Uterus (tissue), 3 donors: ENCODE measurements at regions not wholly inside any gene's neighbourhood (a gene's known extent, or its start where the extent isn't known, plus 50 kb on each side); places are given as distances from the start of the nearest gene placed in this dataset.
A peak's percentile ranks its signal among the peaks of the same experiment; 100 is the strongest.
"Not testable (repeated sequence)": the region's sequence is repeated elsewhere in the genome, so short reads cannot be mapped to it uniquely, and the experiment has no call there.

Experiments used
- DNase-seq, 2 donors: peaks; one replicate each; pipeline ENCODE4 v3.0.0-alpha.2; 2019 to 2020
- H3K27ac ChIP-seq, 2 donors: fragments of 200-600 bp; sonication (generic); 1 replicate in 1 of 2; 2 replicates in 1 of 2; pipeline ENCODE4 v1.5.1; 2016 to 2018
- H3K27me3 ChIP-seq, 2 donors: fragments of 200-600 bp; sonication (generic); one replicate each; pipeline ENCODE4 v1.5.1; 2018 to 2019; ENCODE audit warnings: control low read depth in 1 of 2
- H3K36me3 ChIP-seq, 2 donors: fragments of 200-600 bp; sonication (generic); one replicate each; pipeline ENCODE4 v1.5.1; 2019; ENCODE audit warnings: control low read depth in 1 of 2
- H3K4me1 ChIP-seq, 2 donors: fragments of 200-600 bp; sonication (generic); one replicate each; pipeline ENCODE4 v1.5.1; 2018 to 2019; ENCODE audit warnings: control low read depth in 1 of 2
- H3K4me3 ChIP-seq, 2 donors: fragments of 200-600 bp; sonication (generic); 1 replicate in 1 of 2; 2 replicates in 1 of 2; pipeline ENCODE4 v1.5.1; 2018 to 2019; ENCODE audit warnings: mild to moderate bottlenecking in 1 of 2
- H3K9me3 ChIP-seq, 2 donors: fragments of 200-600 bp; sonication (generic); one replicate each; pipeline ENCODE4 v1.5.1; 2019; ENCODE audit warnings: control low read depth in 1 of 2
- POLR2A ChIP-seq, 2 donors: fragments of 450-650 bp; IDR thresholded peaks; one replicate each; pipeline ENCODE4 v1.6.1; 2016; ENCODE audit warnings: antibody characterized with exemption in 2 of 2, mild to moderate bottlenecking in 1 of 2, moderate library complexity in 1 of 2
- intact Hi-C: fragments of 100-400 bp; cut with DNase I; formaldehyde crosslinking; loops from one replicate; pipeline ENCODE4 v1.15.1; 2023; ENCODE audit warnings: low total_unique reads
- TF ChIP-seq, protein P1 (sequence below), 4 experiments: fragments of 200-600 bp in 2 of 4; fragments of 450-650 bp in 2 of 4; sonication (generic) in 2 of 4; IDR thresholded peaks; one replicate each; pipeline ENCODE4 v1.5.1; 2016 to 2019; ENCODE audit warnings: antibody characterized with exemption in 4 of 4, mild to moderate bottlenecking in 2 of 4, moderate library complexity in 1 of 4
- donor health status: DM: yes; HTN: yes; CAD: no.

DNA sequence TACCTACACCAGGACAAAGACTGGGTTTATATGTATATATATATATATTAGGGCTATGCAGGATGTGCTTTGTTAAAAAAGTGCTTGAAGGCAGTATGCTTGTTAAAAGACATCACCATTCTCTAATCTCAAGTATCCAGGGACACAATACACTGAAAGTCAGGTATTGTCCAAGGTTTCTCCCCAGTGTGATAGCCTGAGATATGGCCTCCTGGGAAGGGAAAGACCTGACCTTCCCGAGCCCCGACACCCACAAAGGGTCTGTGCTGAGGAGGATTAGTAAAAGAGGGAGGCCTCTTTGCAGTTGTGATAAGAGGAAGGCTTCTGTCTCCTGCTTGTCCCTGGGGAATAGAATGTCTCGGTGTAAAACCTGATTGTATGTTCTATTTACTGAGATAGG lies 156.9 kb downstream of the GPX5 start:
- no peak for TF ChIP-seq POLR2A (IDR thresholded peaks at IDR 0.05)
- TF ChIP-seq, protein P1, sequence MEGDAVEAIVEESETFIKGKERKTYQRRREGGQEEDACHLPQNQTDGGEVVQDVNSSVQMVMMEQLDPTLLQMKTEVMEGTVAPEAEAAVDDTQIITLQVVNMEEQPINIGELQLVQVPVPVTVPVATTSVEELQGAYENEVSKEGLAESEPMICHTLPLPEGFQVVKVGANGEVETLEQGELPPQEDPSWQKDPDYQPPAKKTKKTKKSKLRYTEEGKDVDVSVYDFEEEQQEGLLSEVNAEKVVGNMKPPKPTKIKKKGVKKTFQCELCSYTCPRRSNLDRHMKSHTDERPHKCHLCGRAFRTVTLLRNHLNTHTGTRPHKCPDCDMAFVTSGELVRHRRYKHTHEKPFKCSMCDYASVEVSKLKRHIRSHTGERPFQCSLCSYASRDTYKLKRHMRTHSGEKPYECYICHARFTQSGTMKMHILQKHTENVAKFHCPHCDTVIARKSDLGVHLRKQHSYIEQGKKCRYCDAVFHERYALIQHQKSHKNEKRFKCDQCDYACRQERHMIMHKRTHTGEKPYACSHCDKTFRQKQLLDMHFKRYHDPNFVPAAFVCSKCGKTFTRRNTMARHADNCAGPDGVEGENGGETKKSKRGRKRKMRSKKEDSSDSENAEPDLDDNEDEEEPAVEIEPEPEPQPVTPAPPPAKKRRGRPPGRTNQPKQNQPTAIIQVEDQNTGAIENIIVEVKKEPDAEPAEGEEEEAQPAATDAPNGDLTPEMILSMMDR (IDR thresholded peaks at IDR 0.05): no peak
- Histone ChIP-seq H3K4me3 (no peak overlapping the region), H3K9me3 (no peaks in the 10 kb centered on the region), H3K27ac (no peak overlapping the region), H3K27me3 (peaks cover 0 to 10% of the 10 kb centered on the region in 2 donors), H3K4me1 (no peaks in the 10 kb centered on the region), H3K36me3 (no peaks in the 10 kb centered on the region)
- no peak for DNase-seq
- intact Hi-C loops: no loop called here

DNA sequence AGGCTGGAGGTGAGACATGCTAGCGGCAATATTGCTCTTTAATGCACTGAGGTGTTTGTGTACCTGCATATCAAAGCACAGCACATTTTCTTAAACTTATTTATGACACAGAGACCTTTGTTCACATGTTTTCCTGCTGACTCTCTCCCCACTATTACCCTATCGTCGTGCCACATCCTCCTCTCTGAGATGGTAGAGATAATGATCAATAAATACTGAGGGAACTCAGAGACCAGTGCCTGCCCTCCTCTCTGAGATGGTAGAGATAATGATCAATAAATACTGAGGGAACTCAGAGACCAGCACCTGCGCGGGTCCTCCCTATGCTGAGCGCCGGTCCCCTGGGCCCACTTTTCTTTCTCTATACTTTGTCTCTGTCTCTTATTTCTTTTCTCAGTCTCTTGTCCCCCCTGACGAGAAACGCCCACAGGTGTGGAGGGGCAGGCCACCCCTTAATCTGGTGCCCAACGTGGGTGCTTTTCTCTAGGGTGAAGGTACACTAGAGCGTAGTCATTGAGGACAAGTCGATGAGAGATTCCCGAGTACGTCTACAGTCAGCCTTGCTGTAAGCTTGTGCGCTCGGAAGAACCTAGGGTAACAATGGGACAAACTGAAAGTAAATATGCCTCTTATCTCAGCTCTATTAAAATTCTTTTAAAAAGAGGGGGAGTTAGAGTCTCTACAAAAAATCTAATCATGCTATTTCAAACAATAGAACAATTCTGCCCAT lies 157.4 kb downstream of the GPX5 start:
- intact Hi-C loops, H3K4me1 ChIP-seq, H3K36me3 ChIP-seq, H3K4me3 ChIP-seq, H3K9me3 ChIP-seq, H3K27me3 ChIP-seq, DNase-seq, H3K27ac ChIP-seq: not testable (repeated sequence)

DNA sequence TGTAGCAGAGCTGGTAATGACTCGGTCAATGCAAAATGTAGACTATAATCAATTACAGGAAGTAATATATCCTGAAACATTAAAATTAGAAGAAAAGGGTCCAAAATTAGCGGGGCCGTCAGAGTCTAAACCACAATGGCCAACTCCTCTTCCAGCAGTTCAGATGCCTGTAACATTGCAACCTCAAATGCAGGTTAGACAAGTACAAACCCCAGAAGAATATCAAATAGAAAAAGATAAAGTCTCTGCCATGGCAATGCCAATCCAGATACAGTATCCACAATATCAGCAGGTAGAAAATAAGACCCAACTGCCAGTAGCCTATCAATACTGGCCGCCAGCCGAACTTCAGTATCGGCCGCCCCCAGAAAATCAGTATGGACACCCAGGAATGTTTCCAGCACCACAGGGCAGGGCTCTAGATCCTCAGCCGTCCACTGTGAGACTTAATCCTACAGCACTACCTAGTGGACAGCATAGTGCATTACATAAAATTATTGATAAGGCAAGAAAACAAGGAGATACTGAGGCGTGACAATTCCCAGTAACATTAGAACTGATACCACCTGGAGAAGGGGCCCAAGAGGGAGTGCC lies 158.4 kb downstream of the GPX5 start:
- Histone ChIP-seq H3K36me3 (no peaks in the 10 kb centered on the region), H3K4me3 (no peak overlapping the region), H3K9me3 (no peaks in the 10 kb centered on the region), H3K4me1 (no peaks in the 10 kb centered on the region), H3K27ac (no peak overlapping the region), H3K27me3 (peaks cover 0 to 6% of the 10 kb centered on the region in 2 donors)
- DNase-seq: no peak
- TF ChIP-seq, protein P1 (IDR thresholded peaks at IDR 0.05): peak in 3 of 4 experiments; percentile 26 to 33 (median 30)
- TF ChIP-seq POLR2A (IDR thresholded peaks at IDR 0.05): no peak
- intact Hi-C loops: no loop called here

DNA sequence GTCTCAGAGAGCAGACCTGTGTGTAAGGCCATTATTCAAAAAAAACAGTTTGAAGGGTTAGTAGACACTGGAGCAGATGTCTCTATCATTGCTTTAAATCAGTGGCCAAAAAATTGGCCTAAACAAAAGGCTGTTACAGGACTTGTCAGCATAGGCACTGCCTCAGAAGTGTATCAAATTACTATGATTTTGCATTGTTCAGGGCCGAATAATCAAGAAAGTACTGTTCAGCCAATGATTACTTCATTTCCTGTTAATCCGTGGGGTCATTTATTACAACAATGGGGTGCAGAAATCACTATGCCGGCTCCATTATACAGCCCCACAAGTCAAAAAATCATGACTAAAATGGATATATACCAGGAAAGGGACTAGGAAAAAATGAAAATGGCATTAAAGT lies 160.3 kb downstream of the GPX5 start:
- DNase-seq, H3K27me3 ChIP-seq, H3K4me1 ChIP-seq, H3K36me3 ChIP-seq, H3K9me3 ChIP-seq, H3K4me3 ChIP-seq, intact Hi-C loops, H3K27ac ChIP-seq: not testable (repeated sequence)

DNA sequence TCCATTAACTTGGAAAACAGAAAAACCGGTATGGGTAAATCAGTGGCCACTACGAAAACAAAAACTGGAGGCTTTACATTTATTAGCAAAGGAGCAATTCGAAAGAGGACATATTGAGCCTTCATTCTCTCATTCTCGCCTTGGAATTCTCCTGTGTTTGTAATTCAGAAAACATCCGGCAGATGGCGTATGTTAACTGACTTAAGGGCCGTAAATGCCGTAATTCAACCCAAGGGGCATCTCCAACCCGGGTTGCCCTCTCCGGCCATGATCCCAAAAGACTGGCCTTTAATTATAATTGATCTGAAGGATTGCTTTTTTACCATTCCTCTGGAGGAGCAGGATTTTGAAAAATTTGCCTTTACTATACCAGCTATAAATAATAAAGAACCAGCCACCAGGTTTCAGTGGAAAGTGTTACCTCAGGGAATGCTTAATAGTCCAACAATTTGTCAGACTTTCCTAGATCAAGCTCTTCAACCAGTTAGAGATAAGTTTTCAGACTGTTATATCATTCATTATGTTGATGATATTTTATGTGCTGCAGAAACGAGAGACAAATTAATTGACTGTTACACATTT lies 160.9 kb downstream of the GPX5 start:
- H3K9me3 ChIP-seq, H3K27me3 ChIP-seq, intact Hi-C loops, H3K4me1 ChIP-seq, H3K27ac ChIP-seq, H3K36me3 ChIP-seq, H3K4me3 ChIP-seq: not testable (repeated sequence)
- TF ChIP-seq, protein P1 (IDR thresholded peaks at IDR 0.05): peak; percentile 58 to 73 (median 70)
- DNase-seq: peak in 1 of 2 donors; percentile 36

DNA sequence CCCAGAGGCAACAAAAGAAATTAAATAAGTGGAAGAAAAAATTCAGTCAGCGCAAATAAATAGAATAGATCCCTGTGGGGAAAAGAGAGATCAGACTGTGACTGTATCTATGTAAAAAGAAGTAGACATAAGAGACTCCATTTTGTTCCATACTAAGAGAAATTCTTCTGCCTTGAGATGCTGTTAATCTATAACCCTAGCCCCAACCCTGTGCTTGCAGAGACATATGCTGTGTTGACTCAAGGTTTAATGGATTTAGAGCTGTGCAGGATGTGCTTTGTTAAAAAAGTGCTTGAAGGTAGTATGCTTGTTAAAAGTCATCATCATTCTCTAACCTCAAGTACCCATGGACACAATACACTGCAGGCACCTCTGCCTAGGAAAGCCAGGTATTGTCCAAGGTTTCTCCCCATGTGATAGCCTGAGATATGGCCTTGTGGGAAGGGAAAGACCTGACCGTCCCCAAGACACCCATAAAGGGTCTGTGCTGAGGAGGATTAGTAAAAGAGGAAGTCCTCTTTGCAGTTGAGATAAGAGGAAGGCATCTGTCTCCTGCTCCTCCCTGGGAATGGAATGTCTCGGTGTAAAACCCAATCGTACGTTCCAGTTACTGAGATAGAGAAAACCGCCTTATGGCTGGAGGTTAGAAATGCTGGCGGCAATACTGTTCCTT lies 161.8 kb downstream of the GPX5 start:
- H3K36me3 ChIP-seq, H3K27ac ChIP-seq, H3K4me1 ChIP-seq, intact Hi-C loops, H3K9me3 ChIP-seq, H3K27me3 ChIP-seq, H3K4me3 ChIP-seq, DNase-seq: not testable (repeated sequence)

DNA sequence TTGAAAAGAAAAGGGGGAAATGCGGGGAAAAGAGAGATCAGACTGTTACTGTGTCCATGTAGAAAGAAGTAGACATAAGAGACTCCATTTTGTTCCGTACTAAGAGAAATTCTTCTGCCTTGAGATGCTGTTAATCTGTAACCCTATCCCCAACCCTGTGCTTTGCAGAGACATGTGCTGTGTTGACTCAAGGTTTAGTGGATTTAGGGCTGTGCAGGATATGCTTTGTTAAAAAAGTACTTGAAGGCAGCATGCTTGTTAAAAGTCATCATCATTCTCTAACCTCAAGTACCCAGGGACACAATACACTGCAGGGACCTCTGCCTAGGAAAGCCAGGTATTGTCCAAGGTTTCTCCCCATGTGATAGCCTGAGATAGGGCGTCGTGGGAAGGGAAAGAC lies 166.3 kb downstream of the GPX5 start:
- H3K27me3 ChIP-seq: peaks cover 0 to 14% of the 10 kb centered on the region in 2 donors
- H3K4me1 ChIP-seq, H3K9me3 ChIP-seq, H3K36me3 ChIP-seq, intact Hi-C loops, H3K4me3 ChIP-seq, H3K27ac ChIP-seq, DNase-seq: not testable (repeated sequence)
